ENCODE measurements at regions not wholly inside any gene's neighbourhood (a gene's known extent, or its start where the extent isn't known, plus 50 kb on each side); places are given as distances from the start of the nearest gene placed in this dataset.

- DNase-seq (ENCODE audit: extremely low spot score), result no peak
- ChIA-PET POLR2A (interaction anchor here (0.6 kb wide), 1 partner anchor 615 kb away, joined by 3 read pairs; no protein-coding TSS in a partner anchor), CTCF (no interaction called here)
- TF ChIP-seq FOXM1 (IDR thresholded peaks at IDR 0.05; ENCODE audit: borderline replicate concordance) (no peak), TARDBP (IDR thresholded peaks at IDR 0.05) (no peak), HDGF (IDR thresholded peaks at IDR 0.05; ENCODE audit: borderline replicate concordance) (no peak), PKNOX1 (IDR thresholded peaks at IDR 0.05) (no peak), CTBP1 (IDR thresholded peaks at IDR 0.05; ENCODE audit: borderline replicate concordance) (no peak), FOXK2 (IDR thresholded peaks at IDR 0.05) (no peak), ZNF384 (IDR thresholded peaks at IDR 0.05) (no peak), SUZ12 (IDR thresholded peaks at IDR 0.05) (no peak), NFRKB (IDR thresholded peaks at IDR 0.05) (no peak)
These were observed 88.7 kb downstream of the UGCG start for GRCh38 chr9:111985315-111985714.

- CTCF ChIA-PET, result interaction anchor here (0.7 to 0.9 kb wide), 2 partner anchors 15 to 26 kb away, joined by 4 read pairs; no protein-coding TSS in a partner anchor
- POLR2A ChIA-PET, result no interaction called here
- no peak for DNase-seq (ENCODE audit: extremely low spot score)
- TF ChIP-seq FOXA1 (IDR thresholded peaks at IDR 0.05), result no peak
- TF ChIP-seq PKNOX1 (IDR thresholded peaks at IDR 0.05), result no peak
- TF ChIP-seq FOXM1 (IDR thresholded peaks at IDR 0.05; ENCODE audit: borderline replicate concordance), result no peak
- TF ChIP-seq SP1 (IDR thresholded peaks at IDR 0.05), result no peak
- no peak for TF ChIP-seq BHLHE40 (IDR thresholded peaks at IDR 0.05; ENCODE audit: borderline replicate concordance)
- TF ChIP-seq ELF4 (IDR thresholded peaks at IDR 0.05), result no peak
- TF ChIP-seq LEF1 (IDR thresholded peaks at IDR 0.05; ENCODE audit: borderline replicate concordance), result no peak
- no peak for TF ChIP-seq ZNF384 (IDR thresholded peaks at IDR 0.05)
- no peak for TF ChIP-seq FOXK2 (IDR thresholded peaks at IDR 0.05)
- TF ChIP-seq CTBP1 (IDR thresholded peaks at IDR 0.05; ENCODE audit: borderline replicate concordance), result no peak
- no peak for TF ChIP-seq HDGF (IDR thresholded peaks at IDR 0.05; ENCODE audit: borderline replicate concordance)
- TF ChIP-seq ARNT (IDR thresholded peaks at IDR 0.05), result no peak
- TF ChIP-seq TARDBP (IDR thresholded peaks at IDR 0.05), result no peak
- TF ChIP-seq SUZ12 (IDR thresholded peaks at IDR 0.05), result no peak
- TF ChIP-seq L3MBTL2 (conservative IDR thresholded peaks at IDR 0.05), result no peak
- no peak for TF ChIP-seq NFRKB (IDR thresholded peaks at IDR 0.05)
These were observed 89.5 kb downstream of the UGCG start for GRCh38 chr9:111986035-111986556.

Measured in HEK293T (cell line).